ENCODE measurements at regions not wholly inside any gene's neighbourhood (a gene's known extent, or its start where the extent isn't known, plus 50 kb on each side); places are given as distances from the start of the nearest gene placed in this dataset.

DNA sequence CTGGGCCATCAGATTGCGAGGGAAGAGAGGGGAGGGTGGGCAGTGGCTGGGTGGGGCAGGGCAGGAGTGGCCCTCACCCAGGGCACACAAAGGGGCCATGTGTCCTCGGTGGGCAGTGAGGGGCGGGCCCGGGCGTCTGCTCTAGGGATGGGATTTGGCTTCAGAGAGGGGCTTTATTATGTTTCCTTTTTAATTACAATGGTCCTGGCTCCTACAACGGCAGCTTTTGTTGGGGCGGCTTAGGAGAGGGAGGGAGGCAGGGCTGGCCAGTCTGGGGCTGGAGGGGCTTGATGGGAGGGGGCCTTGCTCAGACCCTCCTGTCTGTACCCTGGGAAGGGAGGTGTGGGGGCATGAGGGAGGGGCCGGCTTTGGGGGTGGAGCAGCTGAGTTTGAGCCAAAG lies 102.8 kb upstream of the WNT4 start:
- DNase-seq (ENCODE audit: low read depth): no peak

DNA sequence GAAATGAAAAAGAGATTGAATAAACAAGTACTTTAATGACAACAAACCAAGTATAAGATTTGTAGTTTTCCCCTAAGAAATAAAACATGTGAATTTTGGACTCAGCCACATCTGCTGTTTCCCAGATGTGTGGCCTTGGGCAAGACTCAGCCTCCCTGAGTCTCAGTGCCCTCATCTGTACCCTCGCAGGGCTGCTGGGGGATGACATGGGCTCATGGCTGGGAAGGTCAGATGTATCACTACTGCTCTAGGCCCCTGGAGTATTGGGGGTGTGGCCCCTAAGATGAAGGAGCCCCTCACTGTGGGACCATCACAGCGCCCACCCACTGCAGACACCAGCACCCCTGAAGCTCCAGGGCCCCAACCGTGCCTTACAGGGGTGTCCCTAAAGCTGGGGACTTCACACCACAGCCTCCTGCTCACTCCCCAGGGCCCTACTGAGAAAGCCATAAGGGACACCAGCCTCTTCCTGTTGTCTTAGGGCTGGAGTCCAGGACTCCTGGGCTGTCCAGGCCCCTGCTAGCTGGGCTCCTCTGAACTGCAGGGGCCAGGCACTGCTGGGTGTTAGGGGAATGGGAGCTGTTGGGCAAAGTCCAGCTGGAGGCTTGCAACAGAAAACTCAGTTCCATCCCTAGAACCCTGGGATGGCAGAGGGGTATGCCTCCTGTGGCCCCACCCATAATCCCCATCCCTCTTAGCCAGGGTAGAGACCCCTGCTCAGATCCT lies 104.0 kb upstream of the WNT4 start:
- DNase-seq (ENCODE audit: low read depth): no peak

DNA sequence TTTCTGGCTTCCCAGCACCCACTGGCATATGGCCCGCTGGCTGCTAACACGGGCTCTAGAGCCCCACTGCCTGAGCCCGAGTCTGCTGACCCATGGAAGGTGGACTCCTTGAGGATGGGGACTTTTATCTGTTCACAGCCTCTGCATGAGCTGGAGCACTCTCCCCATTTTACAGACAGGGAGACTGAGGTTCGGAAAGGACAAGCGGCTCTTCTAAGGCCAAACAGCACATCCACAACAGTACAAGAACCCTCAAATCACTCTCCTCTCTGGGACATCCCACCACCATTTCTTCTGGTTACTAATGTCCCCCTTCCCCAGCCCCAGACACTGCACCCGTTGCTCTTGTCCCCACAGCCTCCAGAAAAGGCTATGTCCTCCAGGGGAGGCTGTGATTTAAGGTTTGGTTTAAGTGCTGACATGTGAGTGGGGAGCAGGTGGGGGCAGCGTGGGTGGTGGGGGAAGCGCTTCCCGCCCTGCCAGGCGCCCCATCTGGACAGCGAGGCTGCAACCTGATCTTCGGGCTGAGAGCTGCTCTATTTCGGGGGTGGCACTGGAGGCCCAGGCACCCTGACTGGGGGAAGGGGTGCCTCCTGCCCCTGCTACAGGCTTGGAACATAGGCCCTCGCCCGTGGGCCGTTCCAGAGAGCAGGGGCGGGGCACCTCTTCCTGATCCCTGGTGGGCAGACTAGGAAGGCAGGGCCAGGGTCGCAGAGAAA lies 104.8 kb upstream of the WNT4 start:
- no peak for DNase-seq (ENCODE audit: low read depth)

DNA sequence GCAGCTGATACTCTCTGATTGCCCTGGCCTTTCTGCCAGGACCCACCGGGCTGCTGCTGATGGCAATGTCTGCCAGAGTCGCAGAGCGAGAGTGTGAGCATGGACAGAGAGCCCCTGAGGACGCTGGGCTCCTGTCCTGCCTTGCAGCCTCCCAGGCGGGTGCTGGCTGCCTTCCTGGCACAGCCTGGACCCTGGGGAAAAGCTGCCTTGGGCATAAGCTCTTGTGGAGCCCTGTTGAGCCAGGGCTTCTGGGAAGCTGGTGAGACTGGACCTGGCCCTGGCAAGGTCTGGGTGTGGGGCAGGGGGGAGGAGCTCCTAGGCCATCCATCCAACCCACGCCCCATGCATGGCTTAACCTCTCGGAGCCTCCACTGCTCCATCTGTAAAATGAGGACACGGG lies 105.8 kb upstream of the WNT4 start:
- no peak for DNase-seq (ENCODE audit: low read depth)

DNA sequence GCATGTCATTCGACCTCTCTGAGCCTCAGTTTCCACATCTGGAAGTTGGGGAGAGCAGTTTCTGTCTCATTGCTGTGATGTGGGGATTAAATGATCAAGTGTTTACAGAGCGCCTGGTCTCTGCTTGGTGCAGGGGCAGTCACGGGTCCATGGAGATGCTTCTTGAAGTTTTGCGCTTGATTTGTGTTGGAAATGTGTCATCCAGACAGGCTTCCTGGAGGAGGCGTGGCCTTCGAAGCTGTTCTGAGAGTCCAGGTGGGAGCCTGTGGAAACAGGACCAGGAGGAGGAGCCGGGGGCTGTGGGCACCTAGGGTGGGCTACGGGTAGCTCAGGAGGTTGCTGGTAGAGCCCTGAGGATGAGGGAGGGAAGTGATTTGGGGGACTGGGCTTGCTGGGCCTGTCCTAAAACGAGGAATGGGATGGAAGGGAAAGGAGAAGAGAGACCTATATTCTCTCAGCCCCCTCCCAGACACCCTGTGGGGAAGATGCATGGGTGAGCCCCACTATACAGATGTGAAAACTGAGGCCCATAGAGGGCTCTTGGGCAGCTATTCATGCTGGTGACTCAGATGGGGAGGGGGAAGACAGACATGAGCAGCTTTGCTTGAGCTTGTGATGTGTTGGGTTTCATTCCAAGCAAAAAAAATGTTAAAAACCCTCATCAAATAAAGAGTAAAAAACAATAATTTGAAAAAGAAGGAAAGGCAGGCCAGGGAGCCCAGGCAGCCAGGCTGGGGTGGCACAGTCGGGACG lies 107.2 kb upstream of the WNT4 start:
- no peak for DNase-seq (ENCODE audit: low read depth)

DNA sequence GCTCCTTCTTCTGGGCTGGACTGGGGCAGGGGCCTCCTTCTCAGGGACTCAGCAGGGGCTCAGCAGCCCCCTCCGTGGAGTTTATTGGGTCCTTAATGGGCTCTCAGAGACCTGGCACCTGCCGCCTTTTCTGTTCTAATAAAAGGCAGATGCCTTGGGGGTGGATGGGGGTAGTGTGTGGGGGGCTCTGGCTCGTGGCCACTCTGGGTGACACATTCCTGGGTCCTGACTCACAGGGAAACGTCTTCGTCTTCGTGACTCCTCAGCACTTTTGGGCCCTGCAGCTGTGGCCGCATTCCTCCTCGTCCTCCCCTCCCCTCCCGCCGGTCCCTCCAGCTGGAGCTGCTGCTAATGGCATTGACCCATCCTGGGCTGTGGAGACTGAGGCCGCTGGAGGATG lies 107.8 kb upstream of the WNT4 start:
- DNase-seq (ENCODE audit: low read depth): no peak

DNA sequence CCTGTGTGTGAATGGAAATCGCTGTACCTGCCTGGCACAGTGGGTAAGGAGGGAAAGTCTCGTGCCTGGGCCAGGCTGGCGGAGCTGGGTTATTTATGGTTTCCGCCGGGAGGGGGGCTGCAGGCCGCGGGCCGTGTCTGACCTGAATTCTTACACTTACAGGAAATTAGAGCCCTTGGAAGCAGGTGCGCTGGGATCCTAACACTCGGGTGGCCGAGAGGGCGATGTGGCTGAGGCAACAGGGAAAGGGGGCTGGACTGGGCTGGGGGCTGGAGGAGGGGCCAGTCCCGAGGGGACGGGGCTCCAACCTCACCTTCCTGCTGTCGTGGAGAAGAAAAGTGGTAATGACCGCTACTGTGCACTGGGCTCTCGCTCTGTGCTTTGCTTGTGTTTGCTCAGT lies 109.4 kb upstream of the WNT4 start:
- DNase-seq (ENCODE audit: low read depth): no peak

DNA sequence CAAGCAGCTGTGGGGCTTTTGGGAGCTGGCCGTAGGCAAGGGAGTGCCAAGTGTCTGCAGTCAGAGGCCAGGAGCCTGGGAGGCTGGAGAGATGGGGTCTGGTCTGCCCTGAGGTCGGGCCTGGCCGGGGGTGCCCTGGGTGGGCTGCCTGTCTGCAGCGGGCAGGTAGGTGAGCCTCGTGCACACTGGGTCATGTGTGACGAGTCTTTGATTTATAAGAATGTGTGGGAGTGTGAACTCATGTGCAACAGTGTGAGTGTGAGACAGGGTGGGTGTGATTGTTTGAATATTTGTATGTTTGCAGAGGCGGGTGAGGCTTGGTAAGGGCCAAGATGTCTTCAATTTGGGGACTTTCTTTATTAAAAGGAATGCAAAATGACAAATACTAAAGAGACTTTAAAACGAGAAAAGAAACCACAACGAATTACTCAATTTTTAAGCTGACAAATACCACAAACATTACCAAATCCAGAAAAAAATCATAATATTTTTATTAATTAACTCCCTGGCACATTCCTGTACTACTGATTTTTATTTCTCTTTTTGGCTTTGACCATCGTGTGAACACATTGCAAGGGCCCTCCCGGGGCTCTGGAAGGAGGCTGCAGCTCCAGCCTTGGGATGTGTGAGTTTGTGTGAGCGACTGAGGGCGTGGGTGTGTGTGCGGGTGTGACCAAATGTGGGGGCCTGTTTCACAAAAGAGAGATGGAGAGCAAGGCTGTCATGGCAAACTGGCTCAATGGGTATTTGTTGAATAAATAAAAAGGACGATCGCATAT lies 110.3 kb upstream of the WNT4 start:
- DNase-seq (ENCODE audit: low read depth): no peak

DNA sequence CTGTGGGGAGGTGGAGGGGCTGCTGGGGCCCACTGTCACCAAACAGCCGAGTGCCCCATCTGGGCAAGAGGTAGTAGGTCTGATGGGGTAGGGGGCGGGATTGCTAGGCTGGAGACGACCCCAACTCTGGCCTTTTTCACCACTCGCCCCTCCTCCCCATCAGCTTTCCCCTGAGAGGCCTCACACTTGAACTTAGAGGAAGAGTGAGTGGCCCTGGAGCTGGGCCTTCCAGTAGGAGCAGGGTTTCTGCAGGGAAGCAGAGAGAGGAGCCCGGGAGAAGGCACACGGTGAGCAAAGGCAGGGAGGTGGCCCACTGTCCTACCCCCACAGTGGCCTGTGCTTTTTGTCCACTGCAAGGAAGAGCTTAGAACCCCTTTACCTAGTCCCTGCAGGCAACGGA lies 111.9 kb upstream of the WNT4 start:
- no peak for DNase-seq (ENCODE audit: low read depth)

DNA sequence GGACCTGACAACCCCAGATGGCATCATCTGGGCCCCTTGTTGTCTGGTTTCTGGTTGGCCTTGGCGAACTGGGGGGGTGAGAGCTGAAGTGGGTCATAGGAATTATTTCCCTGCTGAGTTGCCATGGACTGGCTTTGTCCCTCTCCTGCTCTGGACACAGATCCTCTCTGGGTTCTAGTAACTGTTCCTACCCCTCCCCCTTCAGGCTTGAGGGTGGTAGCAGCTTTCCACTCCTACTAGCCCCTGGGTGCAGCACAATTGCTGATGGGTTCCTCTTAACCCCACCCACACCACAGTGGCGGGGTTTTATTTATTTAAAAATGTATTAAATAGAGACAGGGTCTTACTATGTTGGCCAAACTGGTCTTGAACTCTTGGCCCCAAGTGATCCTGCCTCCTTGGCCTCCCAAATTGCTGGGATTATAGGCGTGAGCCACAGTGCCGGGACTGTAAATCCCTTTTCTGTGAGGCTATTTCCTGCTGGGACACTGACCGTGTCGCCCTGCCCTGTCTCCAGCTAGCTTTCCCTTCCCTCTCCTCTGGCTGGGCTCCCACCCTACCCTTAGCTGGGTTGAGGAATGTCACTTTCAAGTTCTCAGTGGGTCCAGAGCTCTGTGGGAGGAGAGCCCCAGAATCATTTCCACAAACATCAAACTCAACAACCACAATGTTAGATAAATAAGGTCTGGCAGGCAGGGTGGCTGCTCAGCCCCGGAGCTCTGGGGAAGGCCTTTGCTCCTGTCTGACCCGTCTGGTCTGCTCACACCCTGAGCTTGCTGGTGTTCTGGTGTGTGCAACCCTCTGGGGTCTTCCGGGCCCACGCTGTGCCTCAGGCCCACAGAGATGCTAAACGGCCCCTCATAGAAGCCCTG lies 112.7 kb upstream of the WNT4 start:
- no peak for DNase-seq (ENCODE audit: low read depth)

DNA sequence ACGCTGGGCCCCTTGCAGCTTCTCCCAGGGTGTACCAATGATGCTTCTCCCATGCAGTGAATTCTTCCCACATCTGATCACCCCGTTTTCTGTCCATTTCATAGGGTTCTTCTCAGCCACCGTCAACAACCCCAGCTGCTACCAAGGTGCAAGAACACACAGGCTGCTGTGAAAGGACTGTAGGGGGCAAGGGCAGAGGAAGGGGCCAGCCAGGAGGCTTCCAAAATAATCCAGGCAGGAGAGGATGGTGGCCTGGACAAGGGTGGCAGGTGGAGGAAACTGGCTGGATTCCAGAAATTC lies 113.3 kb upstream of the WNT4 start:
- no peak for DNase-seq (ENCODE audit: low read depth)

DNA sequence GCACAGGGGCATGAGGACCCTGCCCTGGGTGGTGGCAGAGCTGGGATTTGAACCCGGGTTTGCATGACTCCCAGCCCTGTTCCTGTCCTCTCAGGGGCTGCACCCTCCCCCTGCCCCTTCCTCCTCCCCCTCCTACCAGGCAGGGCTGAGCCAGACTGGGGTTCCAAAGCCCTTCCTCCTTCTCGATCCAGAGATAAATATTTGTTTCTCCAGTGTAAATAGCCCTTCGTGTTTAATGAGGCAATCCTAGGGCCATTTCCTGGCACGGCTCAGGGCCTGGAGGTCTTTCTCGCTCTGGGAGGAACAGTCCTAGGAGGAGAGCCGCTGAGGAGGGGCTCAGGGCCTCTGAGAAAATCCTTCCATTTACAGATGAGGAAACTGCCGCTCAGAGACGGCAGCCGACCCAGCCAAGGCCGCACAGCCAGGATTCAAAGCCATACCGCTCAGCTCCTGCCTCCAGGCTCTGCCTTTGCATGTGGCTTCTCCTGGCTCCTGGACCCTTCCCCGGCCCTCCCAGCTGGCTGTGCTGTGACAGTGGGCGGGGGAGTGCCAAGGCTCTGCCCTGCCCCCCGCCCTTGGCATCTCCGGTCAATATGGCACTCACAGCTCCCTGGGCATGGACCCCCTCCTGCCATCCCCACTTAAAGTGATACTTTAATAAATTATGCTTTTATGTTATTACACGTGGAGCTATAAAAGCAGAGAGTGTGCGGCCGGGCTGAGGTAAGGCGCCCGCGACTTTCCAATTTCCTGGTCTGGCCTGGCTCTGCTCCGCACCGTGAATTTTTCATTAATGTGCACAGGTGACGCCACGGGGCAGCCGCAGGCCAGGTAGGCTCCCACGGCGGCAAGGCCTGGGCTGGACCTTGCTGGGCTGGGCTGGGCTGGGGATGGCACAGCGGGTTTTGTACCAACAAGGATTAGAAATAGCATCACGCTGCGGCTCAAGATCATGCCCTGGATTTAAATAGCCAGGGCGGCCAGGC lies 114.7 kb upstream of the WNT4 start:
- DNase-seq (ENCODE audit: low read depth): no peak

DNA sequence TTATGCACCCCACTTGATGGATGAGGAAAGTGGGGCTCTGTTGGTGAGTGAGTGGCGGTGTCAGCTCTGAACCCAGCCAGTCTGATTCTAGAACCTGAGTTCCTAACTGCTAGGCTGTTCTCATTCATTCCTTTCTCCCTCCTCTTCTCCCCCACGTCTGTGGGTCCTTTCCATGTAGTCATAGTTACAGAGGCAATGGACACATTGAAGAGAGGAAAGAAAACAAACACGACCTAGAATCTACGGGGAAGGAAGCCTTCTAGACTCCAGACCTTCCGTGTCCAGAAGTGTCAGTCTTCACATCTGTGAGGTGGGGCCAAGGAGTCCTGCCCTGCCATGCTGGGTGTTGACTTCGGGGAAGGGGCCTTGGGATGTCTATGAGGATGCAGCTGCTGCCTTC lies 115.8 kb upstream of the WNT4 start:
- no peak for DNase-seq (ENCODE audit: low read depth)

DNA sequence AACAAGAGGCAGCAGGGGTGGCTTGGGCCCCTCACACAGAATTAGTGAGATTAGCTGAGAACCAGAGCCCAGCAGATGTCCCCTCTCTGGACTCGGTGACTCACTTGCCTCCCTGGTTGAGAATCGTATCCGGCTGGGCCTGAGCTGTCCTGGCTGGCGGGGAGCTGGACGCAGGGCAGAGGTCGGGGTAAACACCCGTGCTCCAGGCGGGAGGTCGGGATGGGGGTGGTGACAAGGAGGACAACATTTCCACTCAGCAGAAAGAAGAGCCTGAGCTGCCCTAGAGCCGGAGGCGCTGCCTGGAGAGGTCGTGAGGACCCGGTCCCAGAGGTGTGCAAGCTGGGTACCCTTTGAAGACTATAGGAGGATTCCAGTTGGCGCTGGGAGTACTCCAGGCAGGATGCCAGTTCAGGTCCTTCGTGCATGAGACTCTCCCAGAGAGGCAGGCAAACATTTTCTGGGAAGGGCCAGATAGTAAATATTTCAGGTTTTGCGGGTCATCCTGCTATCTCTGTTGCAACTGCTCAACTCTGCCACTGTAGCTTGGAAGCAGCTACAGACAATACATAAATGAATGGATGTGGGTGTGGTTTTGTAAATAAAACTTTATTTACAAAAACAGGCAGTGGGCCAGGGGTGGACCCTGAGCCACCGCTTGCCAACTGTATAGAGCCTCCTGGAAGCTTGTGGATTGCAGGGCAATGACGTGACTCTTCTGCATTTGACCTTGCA lies 116.8 kb upstream of the WNT4 start:
- DNase-seq (ENCODE audit: low read depth): no peak

DNA sequence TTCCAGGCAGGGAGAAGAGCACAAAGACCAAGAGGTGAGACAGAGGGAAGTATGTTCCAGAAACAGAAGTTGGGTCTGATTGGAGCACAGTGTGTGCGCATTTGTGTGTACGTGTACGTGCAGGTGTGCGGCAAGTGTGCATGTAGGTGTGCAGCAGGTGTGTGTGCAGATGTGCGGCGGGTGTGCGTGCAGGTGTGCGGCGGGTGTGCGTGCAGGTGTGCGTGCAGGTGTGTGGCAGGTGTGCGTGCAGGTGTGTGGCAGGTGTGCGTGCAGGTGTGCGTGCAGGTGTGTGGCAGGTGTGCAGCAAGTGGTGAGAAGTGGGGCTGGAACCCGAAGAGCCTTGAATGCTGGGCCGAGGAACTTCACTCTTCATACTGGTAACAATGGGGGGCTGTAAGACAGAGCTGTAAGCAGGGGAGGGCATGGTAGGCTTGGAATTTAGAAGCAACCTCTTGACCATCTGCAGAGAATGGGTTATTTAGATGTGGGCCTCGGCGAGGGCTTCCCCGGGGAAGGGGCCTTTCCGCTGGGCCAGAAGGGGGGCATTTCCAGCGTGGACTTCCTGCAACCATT lies 118.0 kb upstream of the WNT4 start:
- no peak for DNase-seq (ENCODE audit: low read depth)

DNA sequence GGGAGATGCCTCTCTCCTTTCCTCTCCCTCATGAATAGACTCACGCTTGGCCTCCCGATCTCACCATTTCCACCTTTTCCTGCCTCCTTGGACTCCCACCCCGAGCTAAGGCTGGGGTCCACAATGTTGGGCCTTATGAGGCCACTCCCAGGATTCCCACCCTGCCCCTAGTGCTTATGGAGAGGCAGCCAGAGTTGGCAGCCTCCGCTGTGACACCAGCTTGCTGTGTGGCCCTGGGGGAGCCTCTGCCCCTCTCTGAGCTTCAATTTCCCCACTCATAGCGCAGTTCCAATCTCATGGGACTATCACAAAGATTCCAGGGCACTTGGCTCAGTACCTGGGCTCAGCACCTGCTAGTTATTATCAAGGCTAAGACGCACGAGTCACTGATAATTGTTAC lies 118.7 kb upstream of the WNT4 start:
- DNase-seq (ENCODE audit: low read depth): no peak

DNA sequence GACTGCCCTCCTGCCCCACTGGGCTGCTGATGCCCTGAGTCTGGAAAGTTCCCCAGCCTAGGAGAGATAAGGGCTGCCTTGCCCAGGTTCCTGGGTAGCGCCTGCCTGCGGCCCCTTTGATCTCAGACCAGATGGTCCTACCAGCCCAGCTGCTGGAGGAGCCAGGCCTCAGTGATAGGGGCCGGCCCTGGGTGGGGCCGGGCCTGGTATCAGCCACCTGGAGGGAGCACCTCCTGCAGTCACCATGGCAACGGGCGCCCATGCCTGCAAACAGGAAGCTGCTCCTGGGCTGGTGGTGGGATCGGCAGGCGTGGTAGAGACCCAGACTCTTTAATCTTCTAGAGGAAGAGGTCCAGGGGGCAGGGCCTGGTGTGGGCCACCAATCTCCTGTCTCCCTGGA lies 119.7 kb upstream of the WNT4 start:
- peak; percentile 4 for DNase-seq (ENCODE audit: low read depth)

DNA sequence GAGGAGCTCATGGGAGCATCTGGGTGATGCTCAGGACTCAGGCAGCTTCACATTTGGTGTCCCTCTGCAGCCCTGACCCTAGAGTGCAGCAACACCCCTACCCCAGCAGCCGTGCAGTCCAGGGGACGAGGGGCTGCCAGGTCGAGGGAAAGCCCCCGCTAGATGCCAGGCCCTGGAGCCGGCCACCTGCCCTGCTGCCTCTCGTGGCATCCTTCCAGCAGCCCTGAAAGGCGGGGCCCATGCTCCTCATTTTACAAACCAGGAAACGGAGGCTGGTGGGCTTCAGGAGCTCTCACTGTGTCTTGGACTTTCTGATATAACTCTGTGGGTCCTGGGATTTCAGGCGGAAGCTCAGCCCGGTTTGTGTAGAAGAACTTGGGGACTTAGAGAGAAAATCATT lies 120.5 kb upstream of the WNT4 start:
- DNase-seq (ENCODE audit: low read depth): no peak
